Upper lobe of left lung (tissue), 6 donors: ENCODE measurements at regions not wholly inside any gene's neighbourhood (a gene's known extent, or its start where the extent isn't known, plus 50 kb on each side); places are given as distances from the start of the nearest gene placed in this dataset.
"Not testable (repeated sequence)": the region's sequence is repeated elsewhere in the genome, so short reads cannot be mapped to it uniquely, and the experiment has no call there.

Experiments used
- ATAC-seq, 2 donors: fragments of 200-7000 bp; cut with Tn5 transposase; one replicate each; pipeline ENCODE4 v1.9.1; 2022; ENCODE audit warnings: mild to moderate bottlenecking in 2 of 2, moderate library complexity in 2 of 2; ENCODE audit not compliant: low FRiP score in 2 of 2
- DNase-seq, 2 donors: peaks; one replicate each; pipeline ENCODE4 v3.0.0-alpha.2; 2019 to 2020
- H3K27ac ChIP-seq, 4 donors: fragments of 200-600 bp; sonication (generic); one replicate each; pipeline ENCODE4 v1.5.1; 2016 to 2019
- H3K27me3 ChIP-seq, 4 donors: fragments of 200-600 bp; sonication (generic); one replicate each; pipeline ENCODE4 v1.5.1; 2017 to 2019
- H3K36me3 ChIP-seq, 4 donors: fragments of 200-600 bp; sonication (generic); one replicate each; pipeline ENCODE4 v1.5.1; 2016 to 2019
- H3K4me1 ChIP-seq, 4 donors: fragments of 200-600 bp; sonication (generic); one replicate each; pipeline ENCODE4 v1.5.1; 2018 to 2019
- H3K4me3 ChIP-seq, 4 donors: fragments of 200-600 bp; sonication (generic); one replicate each; pipeline ENCODE4 v1.5.1; 2017 to 2019; ENCODE audit warnings: mild to moderate bottlenecking in 2 of 4, moderate library complexity in 1 of 4
- H3K9me3 ChIP-seq, 4 donors: fragments of 200-600 bp; sonication (generic); one replicate each; pipeline ENCODE4 v1.5.1; 2018 to 2019
- CTCF ChIP-seq, 6 experiments: fragments of 450-650 bp in 4 of 6; fragments of 200-600 bp in 2 of 6; sonication (generic) in 2 of 6; IDR thresholded peaks; one replicate each; pipeline ENCODE4 v1.5.1; 2016 to 2019; ENCODE audit warnings: antibody characterized with exemption in 6 of 6
- EP300 ChIP-seq, 4 donors: sonication (generic); formaldehyde crosslinking; IDR thresholded peaks; one replicate each; pipeline ENCODE4 v1.5.1; 2017; ENCODE audit warnings: antibody characterized with exemption in 4 of 4, control low read depth in 2 of 4
- POLR2A ChIP-seq, 4 donors: fragments of 450-650 bp; IDR thresholded peaks; one replicate each; pipeline ENCODE4 v1.5.1; 2016 to 2017; ENCODE audit warnings: antibody characterized with exemption in 4 of 4, mild to moderate bottlenecking in 2 of 4
- POLR2AphosphoS5 ChIP-seq, 2 donors: sonication (generic); formaldehyde crosslinking; IDR thresholded peaks; one replicate each; pipeline ENCODE4 v1.5.1; 2017; ENCODE audit warnings: antibody characterized with exemption in 2 of 2
- WGBS, 2 donors: methylation state at CpG; one replicate each; pipeline ENCODE4 v1.1.5; 2017 to 2018; 5-methylcytosine and 5-hydroxymethylcytosine counted together
- donor health status: DM: no; HTN: no; CAD: no; lungs with moderate emphysema.
- donor health status: DM: no; HTN: yes; CAD: no; lungs with severe emphysema.

- 71 to 79% methylated on average over 6 of the region's 6 CpGs for WGBS, 2 donors
- no peak overlapping the region for H3K4me3 ChIP-seq
- H3K36me3 ChIP-seq, result no peaks in the 10 kb centered on the region
- DNase-seq (no peak), ATAC-seq (no peak)
- TF ChIP-seq CTCF (IDR thresholded peaks at IDR 0.05) (no peak), POLR2A (IDR thresholded peaks at IDR 0.05) (no peak), POLR2AphosphoS5 (IDR thresholded peaks at IDR 0.05) (no peak), EP300 (IDR thresholded peaks at IDR 0.05) (no peak)
- no peaks in the 10 kb centered on the region for H3K27me3 ChIP-seq
- H3K27ac ChIP-seq, result no peak overlapping the region
- no peaks in the 10 kb centered on the region for H3K9me3 ChIP-seq
- H3K4me1 ChIP-seq, result no peaks in the 10 kb centered on the region
These were observed 398.8 kb upstream of the ATP10A start for GRCh38 chr15:26261966-26262365.

GRCh38 chr15:26261413-26261812, 398.3 kb upstream of the ATP10A start:
- 51 to 62% methylated on average over 5 of the region's 5 CpGs for WGBS, 2 donors
- no peak for TF ChIP-seq POLR2A (IDR thresholded peaks at IDR 0.05)
- TF ChIP-seq EP300 (IDR thresholded peaks at IDR 0.05), result no peak
- TF ChIP-seq POLR2AphosphoS5 (IDR thresholded peaks at IDR 0.05), result no peak
- TF ChIP-seq CTCF (IDR thresholded peaks at IDR 0.05), result no peak
- Histone ChIP-seq H3K4me3 (no peak overlapping the region), H3K36me3 (no peaks in the 10 kb centered on the region), H3K4me1 (no peaks in the 10 kb centered on the region), H3K27ac (no peak overlapping the region), H3K9me3 (no peaks in the 10 kb centered on the region), H3K27me3 (no peaks in the 10 kb centered on the region)
- ATAC-seq (peak in 1 of 2 donors; percentile 38), DNase-seq (no peak)

GRCh38 chr15:26260517-26261133, 397.5 kb upstream of the ATP10A start:
- DNase-seq (no peak), ATAC-seq (peak; percentile 63 to 71)
- Histone ChIP-seq H3K4me1 (no peaks in the 10 kb centered on the region), H3K27ac (no peak overlapping the region), H3K4me3 (no peak overlapping the region), H3K36me3 (no peaks in the 10 kb centered on the region), H3K9me3 (no peaks in the 10 kb centered on the region), H3K27me3 (no peaks in the 10 kb centered on the region)
- TF ChIP-seq CTCF (IDR thresholded peaks at IDR 0.05) (peak; percentile 23 to 70 (median 56)), POLR2AphosphoS5 (IDR thresholded peaks at IDR 0.05) (no peak)
- 45 to 65% methylated on average over 11 to 17 of the region's 17 CpGs for WGBS, 2 donors

GRCh38 chr15:26259581-26259980, 396.5 kb upstream of the ATP10A start:
- DNase-seq, result no peak
- no peak overlapping the region for H3K27ac ChIP-seq
- H3K9me3 ChIP-seq, result peaks cover 0 to under 1% (median 0%) of the 10 kb centered on the region in 4 donors
- H3K4me1 ChIP-seq, result no peaks in the 10 kb centered on the region
- 65 to 69% methylated on average over 2 of the region's 2 CpGs for WGBS, 2 donors
- ATAC-seq, result no peak
- H3K27me3 ChIP-seq, result no peaks in the 10 kb centered on the region
- TF ChIP-seq CTCF (IDR thresholded peaks at IDR 0.05), result no peak
- no peak for TF ChIP-seq POLR2A (IDR thresholded peaks at IDR 0.05)
- TF ChIP-seq EP300 (IDR thresholded peaks at IDR 0.05), result no peak
- TF ChIP-seq POLR2AphosphoS5 (IDR thresholded peaks at IDR 0.05), result no peak
- no peaks in the 10 kb centered on the region for H3K36me3 ChIP-seq
- H3K4me3 ChIP-seq, result no peak overlapping the region

- not testable (repeated sequence) for H3K27ac ChIP-seq, H3K4me3 ChIP-seq, H3K9me3 ChIP-seq, H3K4me1 ChIP-seq, H3K36me3 ChIP-seq, ATAC-seq, H3K27me3 ChIP-seq, DNase-seq
- 77 to 79% methylated on average over 11 of the region's 11 CpGs for WGBS, 2 donors
These were observed 381.7 kb upstream of the ATP10A start for GRCh38 chr15:26244782-26245181.
